ENCODE measurements at regions not wholly inside any gene's neighbourhood (a gene's known extent, or its start where the extent isn't known, plus 50 kb on each side); places are given as distances from the start of the nearest gene placed in this dataset.
A peak's percentile ranks its signal among the peaks of the same experiment; 100 is the strongest.

DNA sequence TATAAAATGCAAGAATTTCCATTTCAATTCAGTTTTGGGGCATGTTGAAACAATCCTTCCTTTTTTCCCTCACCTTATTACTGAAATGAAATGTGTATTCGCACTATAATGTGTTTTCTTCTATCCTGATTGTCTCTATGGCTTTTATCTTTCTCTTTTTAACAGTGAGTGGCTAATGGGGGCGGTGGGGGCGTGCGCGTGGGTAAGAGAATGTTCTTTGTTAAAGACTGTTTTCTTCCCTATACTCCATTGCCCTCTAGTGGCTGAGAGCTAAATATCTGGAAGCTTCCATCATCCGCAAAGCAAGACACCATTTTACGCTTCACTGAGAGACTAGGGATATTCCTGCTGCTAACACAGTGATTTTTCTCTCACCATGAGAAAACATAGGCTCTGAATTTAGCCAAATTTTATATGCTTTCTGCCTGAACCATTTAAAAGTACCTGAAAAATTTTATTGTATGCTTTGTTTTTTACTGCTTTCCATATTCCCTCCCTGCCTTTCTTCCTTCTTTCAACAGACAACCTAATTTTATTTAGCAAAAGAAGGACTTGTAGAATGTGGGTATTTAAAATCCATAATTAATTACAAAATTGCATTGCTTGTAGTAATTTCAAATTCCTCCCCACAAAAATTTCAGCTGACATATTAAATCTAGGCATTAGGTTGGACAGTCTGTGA is 194.0 kb downstream of the GASK1B start:
- ATAC-seq (peak; percentile 98), DNase-seq (ENCODE audit: low spot score) (no peak)

DNA sequence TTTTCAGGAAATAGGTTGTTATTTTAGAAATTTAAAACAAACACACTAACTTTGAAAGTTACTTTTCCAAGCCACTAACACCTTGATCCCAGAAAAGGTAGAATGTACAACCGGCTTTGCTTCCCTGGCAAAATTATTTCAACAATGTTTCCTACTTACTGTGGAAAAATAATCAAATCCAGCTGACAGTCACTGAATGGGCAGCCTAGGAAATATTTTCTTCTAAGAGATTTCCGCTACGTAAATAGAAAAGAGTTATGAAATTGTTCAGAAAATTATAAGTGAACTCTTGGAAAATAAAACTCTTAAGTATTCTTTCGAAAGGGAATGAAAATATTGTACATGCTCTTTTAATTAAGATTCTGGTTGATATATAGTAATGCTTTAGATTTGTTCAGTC is 195.7 kb downstream of the GASK1B start:
- ATAC-seq, result no peak
- DNase-seq (ENCODE audit: low spot score), result no peak

- DNase-seq (ENCODE audit: low spot score), result no peak
- no peak for ATAC-seq
Observed at GRCh38 chr4:157973297-157973696, 199.5 kb downstream of the GASK1B start.

GRCh38 chr4:157964463-157964862 is 208.4 kb downstream of the GASK1B start:
- no peak for DNase-seq (ENCODE audit: low spot score)
- peak; percentile 26 for ATAC-seq

GRCh38 chr4:157961229-157961990 is 211.4 kb downstream of the GASK1B start:
- ATAC-seq (peak; percentile 16), DNase-seq (ENCODE audit: low spot score) (no peak)

GRCh38 chr4:157957905-157958304 is 214.9 kb downstream of the GASK1B start:
- DNase-seq (ENCODE audit: low spot score) (no peak), ATAC-seq (no peak)

DNA sequence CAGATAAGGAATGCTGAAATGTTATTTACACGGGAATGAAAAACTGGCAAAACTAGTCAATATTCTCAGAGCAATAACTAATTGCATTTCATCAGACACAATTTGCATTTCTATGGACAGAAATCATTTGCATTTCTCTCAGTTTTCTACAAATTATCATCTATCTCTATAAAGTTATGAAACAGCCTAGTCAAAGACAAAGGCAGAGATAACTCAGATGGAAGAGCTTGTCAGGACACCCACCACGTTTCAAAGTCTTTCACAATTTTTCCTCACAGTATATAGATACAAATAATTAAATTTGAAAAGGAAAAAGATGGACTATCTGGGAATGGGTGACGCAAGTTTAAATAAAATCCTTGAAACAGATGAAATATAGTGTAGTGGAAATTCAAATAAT is 230.8 kb downstream of the GASK1B start:
- ATAC-seq (no peak), DNase-seq (ENCODE audit: low spot score) (no peak)

- DNase-seq (ENCODE audit: low spot score) (no peak), ATAC-seq (no peak)
Observed at GRCh38 chr4:157934151-157934550, 238.7 kb downstream of the GASK1B start.

- no peak for ATAC-seq
- DNase-seq (ENCODE audit: low spot score), result no peak
Observed at GRCh38 chr4:157932936-157933335, 239.9 kb downstream of the GASK1B start.

DNA sequence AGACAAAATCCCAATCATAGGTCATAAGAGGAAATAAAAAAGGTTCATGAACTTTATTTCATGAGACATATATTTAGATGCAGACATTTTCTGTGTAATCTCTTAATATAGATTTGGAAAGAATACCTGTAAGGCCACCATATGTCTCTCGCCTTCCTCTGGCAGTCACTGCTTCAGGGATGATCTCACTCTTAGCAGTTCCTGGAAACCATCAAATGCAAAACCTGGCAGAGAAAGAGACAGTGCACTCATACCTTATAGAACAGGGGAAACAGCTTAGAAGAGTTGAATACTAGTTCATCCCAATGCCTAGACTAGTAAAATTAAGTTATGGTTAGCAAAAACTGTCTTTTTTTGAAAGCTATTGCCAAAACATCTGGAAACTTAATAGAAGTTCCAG is 243.3 kb downstream of the GASK1B start:
- ATAC-seq (no peak), DNase-seq (ENCODE audit: low spot score) (no peak)

- DNase-seq (ENCODE audit: low spot score) (no peak), ATAC-seq (no peak)
Observed at GRCh38 chr4:157918036-157918832, 254.6 kb downstream of the GASK1B start.

GRCh38 chr4:157912212-157912611 is 260.6 kb downstream of the GASK1B start:
- DNase-seq (ENCODE audit: low spot score) (no peak), ATAC-seq (no peak)

- ATAC-seq (no peak), DNase-seq (ENCODE audit: low spot score) (no peak)
Observed at GRCh38 chr4:157911662-157912061, 261.2 kb downstream of the GASK1B start.

GRCh38 chr4:157908691-157909090 is 264.1 kb downstream of the GASK1B start:
- no peak for ATAC-seq

GRCh38 chr4:157908031-157908430 is 264.8 kb downstream of the GASK1B start:
- DNase-seq (ENCODE audit: low spot score), result no peak
- no peak for ATAC-seq

More at GRCh38 chr4:157908691-157909090, 264.1 kb downstream of the GASK1B start:
- no peak for DNase-seq (ENCODE audit: low spot score)

DNA sequence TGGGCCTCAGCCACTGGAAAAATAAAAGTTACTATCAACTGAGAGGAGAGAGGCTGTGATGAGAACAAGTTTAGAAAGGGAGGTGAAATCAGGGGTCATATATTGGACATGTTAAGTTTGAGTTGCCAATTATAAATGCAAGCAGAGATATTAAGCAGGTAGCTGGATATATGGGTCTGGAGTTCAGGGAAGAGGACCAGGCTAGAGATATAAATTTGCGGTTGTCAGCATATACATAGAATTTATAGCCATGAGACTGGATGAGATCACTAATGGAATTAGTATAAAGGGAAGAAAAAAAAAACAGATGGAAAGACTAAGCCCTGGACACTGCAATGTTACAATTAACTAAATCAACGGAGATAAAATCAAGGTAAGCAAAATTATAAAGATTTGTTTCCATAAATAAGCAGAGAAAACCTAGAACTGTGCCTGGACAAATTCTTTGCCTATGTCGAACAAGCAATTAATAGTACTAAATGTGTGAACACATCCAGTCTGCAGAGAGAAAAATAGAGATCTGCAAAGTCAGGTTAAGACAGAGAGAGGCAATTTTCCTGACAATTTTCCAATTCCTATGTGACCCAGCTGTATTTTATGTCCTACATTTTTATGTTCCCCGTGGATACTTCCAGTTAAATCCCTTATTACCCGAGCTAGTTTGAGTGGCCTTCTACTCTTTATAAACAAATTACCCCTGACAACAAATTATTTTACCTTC is 265.4 kb downstream of the GASK1B start:
- no peak for ATAC-seq
- no peak for DNase-seq (ENCODE audit: low spot score)

- ATAC-seq, result no peak
- DNase-seq (ENCODE audit: low spot score), result no peak
Observed at GRCh38 chr4:157898836-157899605, 273.8 kb downstream of the GASK1B start.

DNA sequence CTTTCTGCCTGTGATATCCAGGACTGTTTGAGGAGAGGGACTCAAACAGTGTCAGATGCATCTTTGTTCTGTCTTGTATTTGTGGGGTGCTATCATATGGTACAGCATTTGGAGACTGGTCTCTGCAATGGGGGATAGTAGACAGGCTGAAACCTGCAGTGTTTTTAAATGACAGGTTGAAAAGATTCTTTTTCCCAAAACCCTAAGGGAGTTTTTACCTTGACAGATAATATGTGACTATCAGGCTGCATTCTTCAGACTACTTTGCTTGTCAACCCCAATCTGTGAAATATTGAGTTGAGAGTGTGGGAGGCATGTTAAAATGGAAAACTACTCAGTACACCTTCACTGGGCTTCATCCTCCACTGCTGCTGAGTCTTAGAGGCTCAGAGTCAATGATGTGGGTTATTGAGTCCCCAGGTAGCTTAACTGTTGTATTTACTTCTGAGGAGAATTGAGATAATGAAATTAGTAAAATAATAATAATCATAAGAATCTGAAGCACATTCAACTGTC is 274.9 kb downstream of the GASK1B start:
- DNase-seq (ENCODE audit: low spot score) (no peak), ATAC-seq (no peak)

DNA sequence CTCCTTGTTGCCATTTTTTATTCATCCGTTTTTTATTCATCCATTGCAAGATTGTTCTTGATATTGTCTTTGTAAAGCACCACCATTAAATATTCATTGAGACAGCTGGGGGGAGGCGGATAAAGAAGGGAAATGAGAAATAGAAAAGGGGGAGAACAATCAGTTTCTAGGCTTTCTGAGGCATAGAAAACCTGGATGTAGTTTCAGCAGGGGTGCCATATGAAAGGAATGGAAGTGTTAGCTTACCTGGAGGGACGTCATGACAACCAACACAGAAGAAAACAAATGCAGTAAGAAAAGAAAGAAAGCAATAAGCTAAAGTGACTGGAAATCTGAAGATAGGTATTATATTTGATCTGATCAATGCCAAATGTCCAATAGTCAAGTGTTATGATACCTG is 276.1 kb downstream of the GASK1B start:
- ATAC-seq, result no peak
- no peak for DNase-seq (ENCODE audit: low spot score)

DNA sequence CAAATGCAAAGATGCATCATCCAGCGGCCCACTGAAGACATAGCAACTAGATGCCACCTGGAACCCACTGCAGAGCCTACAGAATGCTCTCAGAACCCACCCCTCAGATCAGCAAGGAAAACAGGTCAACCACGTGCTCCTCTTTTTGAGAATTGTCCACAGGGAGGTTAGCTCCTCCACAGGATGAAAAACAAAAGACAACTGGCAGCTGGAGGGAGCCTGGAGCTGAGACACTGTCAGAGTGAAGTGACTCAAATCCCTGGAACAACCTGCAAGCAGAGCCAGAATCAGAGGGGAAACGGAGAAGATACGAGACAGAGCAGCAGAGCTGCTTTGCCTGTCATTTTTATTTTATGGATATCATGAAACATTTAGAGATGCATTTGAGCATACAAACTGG is 277.6 kb downstream of the GASK1B start:
- no peak for DNase-seq (ENCODE audit: low spot score)
- no peak for ATAC-seq
